HL-60/S4 (cell line): ENCODE measurements at regions not wholly inside any gene's neighbourhood (a gene's known extent, or its start where the extent isn't known, plus 50 kb on each side); places are given as distances from the start of the nearest gene placed in this dataset.

Experiments
- in situ Hi-C: fragments of 300-500 bp; cut with MboI; formaldehyde crosslinking; loops from 2 replicates; pipeline ENCODE4 v1.14.3; 2022; ENCODE audit warnings: low sequenced_read_pairs

GRCh38 chr10:78403781-78404180 is 370.1 kb downstream of the RPS24 start:
- in situ Hi-C loops, result no loop called here

GRCh38 chr10:78404296-78404695 is 370.6 kb downstream of the RPS24 start:
- in situ Hi-C loops, result no loop called here

GRCh38 chr10:78405231-78405630 is 371.6 kb downstream of the RPS24 start:
- in situ Hi-C loops, result no loop called here

- in situ Hi-C loops, result no loop called here
These were observed 372.1 kb downstream of the RPS24 start for GRCh38 chr10:78405736-78406135.

GRCh38 chr10:78406648-78407008 is 373.0 kb downstream of the RPS24 start:
- in situ Hi-C loops, result no loop called here

GRCh38 chr10:78407009-78407711 is 373.5 kb downstream of the RPS24 start:
- in situ Hi-C loops, result no loop called here

- in situ Hi-C loops, result no loop called here
These were observed 374.3 kb downstream of the RPS24 start for GRCh38 chr10:78407966-78408365.

GRCh38 chr10:78408671-78409472 is 375.2 kb downstream of the RPS24 start:
- in situ Hi-C loops, result no loop called here

GRCh38 chr10:78410046-78410965 is 376.6 kb downstream of the RPS24 start:
- in situ Hi-C loops, result no loop called here

GRCh38 chr10:78411716-78412115 is 378.1 kb downstream of the RPS24 start:
- in situ Hi-C loops, result no loop called here

- in situ Hi-C loops, result no loop called here
These were observed 378.9 kb downstream of the RPS24 start for GRCh38 chr10:78412605-78413004.

- in situ Hi-C loops, result no loop called here
These were observed 379.7 kb downstream of the RPS24 start for GRCh38 chr10:78413076-78414055.

- in situ Hi-C loops, result no loop called here
These were observed 380.7 kb downstream of the RPS24 start for GRCh38 chr10:78414380-78414779.

- in situ Hi-C loops, result no loop called here
These were observed 381.4 kb downstream of the RPS24 start for GRCh38 chr10:78415111-78415510.

- in situ Hi-C loops, result no loop called here
These were observed 382.7 kb downstream of the RPS24 start for GRCh38 chr10:78416031-78417011.

GRCh38 chr10:78417425-78418370 is 384.0 kb downstream of the RPS24 start:
- in situ Hi-C loops, result no loop called here

GRCh38 chr10:78419481-78420265 is 386.0 kb downstream of the RPS24 start:
- in situ Hi-C loops, result no loop called here
